Right lobe of liver (tissue), 6 donors: ENCODE measurements at regions not wholly inside any gene's neighbourhood (a gene's known extent, or its start where the extent isn't known, plus 50 kb on each side); places are given as distances from the start of the nearest gene placed in this dataset.

Experiments used
- ATAC-seq, 4 donors: fragments of 200-7000 bp; cut with Tn5 transposase; one replicate each; pipeline ENCODE4 v1.9.1; 2020; ENCODE audit warnings: mild to moderate bottlenecking in 4 of 4, moderate library complexity in 4 of 4
- DNase-seq, 3 donors: peaks; one replicate each; pipeline ENCODE4 v3.0.0-alpha.2; 2020
- H3K27ac ChIP-seq, 3 donors: fragments of 200-600 bp; one replicate each; pipeline ENCODE4 v1.8.0; 2022
- H3K27me3 ChIP-seq, 2 donors: fragments of 200-600 bp; one replicate each; pipeline ENCODE4 v1.8.0; 2022
- H3K36me3 ChIP-seq, 4 donors: fragments of 200-600 bp; sonication (generic) in 1 of 4; one replicate each; pipeline versions ENCODE4 v1.5.1 to v1.8.0; 2017 to 2022; ENCODE audit warnings: control low read depth in 1 of 4
- H3K4me1 ChIP-seq, 4 donors: fragments of 200-600 bp; sonication (generic) in 1 of 4; one replicate each; pipeline versions ENCODE4 v1.5.1 to v1.8.0; 2017 to 2022; ENCODE audit warnings: control low read depth in 1 of 4
- H3K4me3 ChIP-seq, 3 donors: fragments of 200-600 bp; one replicate each; pipeline ENCODE4 v1.8.0; 2022
- H3K9me3 ChIP-seq, 4 donors: fragments of 200-600 bp; sonication (generic) in 1 of 4; one replicate each; pipeline versions ENCODE4 v1.5.1 to v1.8.0; 2017 to 2022; ENCODE audit warnings: control low read depth in 1 of 4
- CTCF ChIP-seq, 4 donors: fragments of 200-600 bp in 3 of 4; fragments of 450-650 bp in 1 of 4; IDR thresholded peaks; one replicate each; pipeline versions ENCODE4 v1.5.1 to v1.8.0; 2016 to 2022; ENCODE audit warnings: antibody characterized with exemption in 4 of 4, mild to moderate bottlenecking in 2 of 4
- POLR2A ChIP-seq: fragments of 450-650 bp; IDR thresholded peaks from one replicate; pipeline ENCODE4 v1.6.1; 2017; ENCODE audit warnings: antibody characterized with exemption, mild to moderate bottlenecking
- WGBS: methylation state at CpG from one replicate; pipeline ENCODE4 v1.1.6; 2018; ENCODE audit warnings: low coverage, low lambda C conversion rate; ENCODE audit not compliant: insufficient coverage; ENCODE audit errors: missing lambda C conversion rate; 5-methylcytosine and 5-hydroxymethylcytosine counted together
- intact Hi-C, 2 donors: fragments of 100-400 bp; cut with DNase I; formaldehyde crosslinking; loops; one replicate each; pipeline versions ENCODE4 v1.11.2 to v1.14.1; 2022
- donor health status: DM: no; HTN: yes; CAD: no.
- donor health status: DM: no; HTN: no; CAD: no.
- donor health status: DM: no; HTN: no; CAD: no.
- donor health status: DM: no; HTN: yes; CAD: no.
- donor health status: DM: no; HTN: yes; CAD: no.

- Histone ChIP-seq H3K9me3 (no peaks in the 10 kb centered on the region), H3K27me3 (no peaks in the 10 kb centered on the region), H3K27ac (peak overlapping the region in 1 of 3 donors; percentile 51), H3K4me3 (no peak overlapping the region), H3K36me3 (no peaks in the 10 kb centered on the region), H3K4me1 (peaks cover 0 to 24% (median 10%) of the 10 kb centered on the region in 4 donors)
- peak in 2 of 3 donors; percentile 59 to 75 for DNase-seq
- intact Hi-C loops: no loop called here
- ATAC-seq: peak; percentile 67 to 81 (median 70)
- WGBS: 62% methylated on average over 4 of the region's 5 CpGs
- TF ChIP-seq CTCF (IDR thresholded peaks at IDR 0.05): no peak
- TF ChIP-seq POLR2A: no peak
Measured at GRCh38 chr16:65989861-65990604, 376.5 kb upstream of the CDH5 start.

DNA sequence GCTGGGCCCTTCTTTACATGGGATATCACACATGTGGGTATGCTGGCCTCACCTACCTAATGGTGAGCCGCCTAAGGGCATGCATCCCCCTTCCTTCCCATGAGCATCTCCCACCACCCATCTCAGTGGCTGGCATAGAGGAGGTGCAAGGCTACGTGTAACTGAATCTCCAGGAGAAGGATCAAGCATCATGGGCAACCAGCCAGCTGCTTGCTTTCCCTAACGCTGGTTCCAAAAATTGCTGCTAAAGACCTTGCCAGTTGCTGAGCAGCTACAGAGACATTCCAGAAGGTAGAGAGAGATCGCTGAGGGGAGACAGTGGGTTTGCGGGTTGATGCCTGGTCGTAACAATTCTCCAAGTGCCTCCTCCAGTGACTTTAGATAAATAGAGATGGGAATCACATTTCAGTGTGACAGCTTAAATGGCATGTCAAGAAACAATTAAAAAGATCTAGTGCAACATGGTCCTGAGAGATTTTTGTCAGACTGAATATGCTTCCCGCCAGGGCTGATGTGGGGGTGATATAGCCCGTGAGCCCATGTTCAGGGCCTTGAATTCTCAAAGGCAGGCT is 378.4 kb upstream of the CDH5 start:
- ATAC-seq: no peak
- TF ChIP-seq POLR2A (no peak), CTCF (IDR thresholded peaks at IDR 0.05) (no peak)
- Histone ChIP-seq H3K36me3 (no peaks in the 10 kb centered on the region), H3K9me3 (no peaks in the 10 kb centered on the region), H3K4me1 (peaks cover 0 to 24% (median 10%) of the 10 kb centered on the region in 4 donors), H3K27ac (no peak overlapping the region), H3K27me3 (no peaks in the 10 kb centered on the region), H3K4me3 (no peak overlapping the region)
- no peak for DNase-seq
- intact Hi-C loops: no loop called here
- 83% methylated on average over 2 of the region's 8 CpGs for WGBS

- no peak for ATAC-seq
- no peak for DNase-seq
- intact Hi-C loops: no loop called here
Measured at GRCh38 chr16:65984296-65984695, 382.2 kb upstream of the CDH5 start.

DNA sequence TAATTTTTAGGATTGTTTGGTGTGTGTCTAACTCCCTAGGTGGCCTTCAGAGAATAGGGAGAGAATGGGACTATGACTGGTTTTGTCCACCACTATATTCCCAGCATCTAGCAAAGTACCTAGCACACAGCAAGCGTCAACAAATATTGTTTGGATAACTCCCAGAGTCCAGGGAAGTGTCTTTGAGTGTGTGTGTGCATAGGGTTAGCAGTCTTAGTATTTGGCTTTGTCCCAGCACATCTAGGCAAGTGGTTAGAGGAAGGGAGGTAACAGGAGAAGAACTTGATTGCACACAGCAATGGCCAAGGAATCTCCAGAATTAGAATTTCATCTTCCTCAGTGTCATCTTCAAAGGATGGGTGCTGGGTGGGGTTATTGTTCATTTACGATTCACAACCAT is 385.4 kb upstream of the CDH5 start:
- ATAC-seq (no peak), DNase-seq (no peak)
- WGBS: 46% methylated on average over 2 of the region's 2 CpGs
- Histone ChIP-seq H3K4me1 (no peaks in the 10 kb centered on the region), H3K27me3 (no peaks in the 10 kb centered on the region), H3K9me3 (no peaks in the 10 kb centered on the region), H3K36me3 (no peaks in the 10 kb centered on the region), H3K27ac (no peak overlapping the region), H3K4me3 (no peak overlapping the region)
- intact Hi-C loops: no loop called here
- TF ChIP-seq POLR2A (no peak), CTCF (IDR thresholded peaks at IDR 0.05) (no peak)

More at GRCh38 chr16:65984296-65984695, 382.2 kb upstream of the CDH5 start:
- Histone ChIP-seq H3K27ac (no peak overlapping the region), H3K36me3 (no peaks in the 10 kb centered on the region), H3K9me3 (no peaks in the 10 kb centered on the region), H3K4me1 (no peaks in the 10 kb centered on the region), H3K4me3 (no peak overlapping the region), H3K27me3 (no peaks in the 10 kb centered on the region)
- 41% methylated on average over 3 of the region's 3 CpGs for WGBS
- TF ChIP-seq POLR2A (no peak), CTCF (IDR thresholded peaks at IDR 0.05) (no peak)
